Vagina (tissue), 2 donors: ENCODE measurements at regions not wholly inside any gene's neighbourhood (a gene's known extent, or its start where the extent isn't known, plus 50 kb on each side); places are given as distances from the start of the nearest gene placed in this dataset.

Experiments used
- DNase-seq, 2 donors: peaks; one replicate each; pipeline ENCODE4 v3.0.0-alpha.2; 2017; ENCODE audit errors: extremely low spot score in 2 of 2
- H3K27ac ChIP-seq: fragments of 200-600 bp; sonication (generic); one replicate; pipeline ENCODE4 v1.5.1; 2019
- H3K27me3 ChIP-seq: fragments of 200-600 bp; sonication (generic); one replicate; pipeline ENCODE4 v1.5.1; 2019
- H3K36me3 ChIP-seq, 2 donors: fragments of 200-600 bp; sonication (generic); one replicate each; pipeline ENCODE4 v1.5.1; 2017 to 2019
- H3K4me1 ChIP-seq: fragments of 200-600 bp; sonication (generic); one replicate; pipeline ENCODE4 v1.5.1; 2019
- H3K4me3 ChIP-seq, 2 donors: fragments of 200-600 bp; sonication (generic); 1 replicate in 1 of 2; 2 replicates in 1 of 2; pipeline ENCODE4 v1.5.1; 2016 to 2019
- H3K9me3 ChIP-seq: fragments of 200-600 bp; sonication (generic); one replicate; pipeline ENCODE4 v1.5.1; 2019
- POLR2A ChIP-seq, 2 donors: fragments of 450-650 bp; IDR thresholded peaks; one replicate each; pipeline ENCODE4 v1.6.1; 2017; ENCODE audit warnings: antibody characterized with exemption in 2 of 2, mild to moderate bottlenecking in 2 of 2, moderate library complexity in 2 of 2
- POLR2AphosphoS5 ChIP-seq, 2 donors: sonication (generic); formaldehyde crosslinking; IDR thresholded peaks; one replicate each; pipeline ENCODE4 v1.9.0; 2017; ENCODE audit warnings: antibody characterized with exemption in 2 of 2, mild to moderate bottlenecking in 2 of 2, low read depth in 1 of 2; ENCODE audit not compliant: insufficient read depth in 1 of 2
- intact Hi-C: fragments of 100-400 bp; cut with DNase I; formaldehyde crosslinking; loops from one replicate; pipeline ENCODE4 v1.15.1; 2023
- TF ChIP-seq, protein P1 (sequence below), 3 experiments: fragments of 450-650 bp in 2 of 3; fragments of 200-600 bp in 1 of 3; sonication (generic) in 1 of 3; IDR thresholded peaks; one replicate each; pipeline ENCODE4 v1.5.1; 2017 to 2019; ENCODE audit warnings: antibody characterized with exemption in 3 of 3, mild to moderate bottlenecking in 2 of 3, moderate library complexity in 2 of 3

DNA sequence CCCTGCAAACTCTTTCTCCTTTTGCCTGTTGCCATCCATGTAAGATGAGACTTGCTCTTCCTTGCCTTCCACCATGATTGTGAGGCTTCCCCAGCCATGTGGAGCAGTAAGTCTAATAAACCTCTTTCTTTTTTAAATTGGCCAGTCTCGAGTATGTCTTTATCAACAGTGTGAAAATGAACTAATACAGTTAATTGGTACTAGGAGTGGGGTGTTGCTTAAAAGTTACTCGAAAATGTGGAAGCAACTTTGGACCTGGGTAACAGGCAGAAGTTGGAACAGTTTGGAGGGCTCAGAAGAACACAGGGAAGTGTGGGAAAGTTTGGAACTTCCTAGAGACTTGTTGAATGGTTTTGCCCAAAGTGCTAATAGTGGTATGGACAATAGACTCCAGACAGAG is 359.2 kb upstream of the KHDRBS2 start:
- Histone ChIP-seq H3K27ac (no peak overlapping the region), H3K36me3 (no peaks in the 10 kb centered on the region), H3K4me3 (no peak overlapping the region), H3K27me3 (no peaks in the 10 kb centered on the region), H3K9me3 (no peaks in the 10 kb centered on the region), H3K4me1 (no peaks in the 10 kb centered on the region)
- intact Hi-C loops = no loop called here
- TF ChIP-seq, protein P1, sequence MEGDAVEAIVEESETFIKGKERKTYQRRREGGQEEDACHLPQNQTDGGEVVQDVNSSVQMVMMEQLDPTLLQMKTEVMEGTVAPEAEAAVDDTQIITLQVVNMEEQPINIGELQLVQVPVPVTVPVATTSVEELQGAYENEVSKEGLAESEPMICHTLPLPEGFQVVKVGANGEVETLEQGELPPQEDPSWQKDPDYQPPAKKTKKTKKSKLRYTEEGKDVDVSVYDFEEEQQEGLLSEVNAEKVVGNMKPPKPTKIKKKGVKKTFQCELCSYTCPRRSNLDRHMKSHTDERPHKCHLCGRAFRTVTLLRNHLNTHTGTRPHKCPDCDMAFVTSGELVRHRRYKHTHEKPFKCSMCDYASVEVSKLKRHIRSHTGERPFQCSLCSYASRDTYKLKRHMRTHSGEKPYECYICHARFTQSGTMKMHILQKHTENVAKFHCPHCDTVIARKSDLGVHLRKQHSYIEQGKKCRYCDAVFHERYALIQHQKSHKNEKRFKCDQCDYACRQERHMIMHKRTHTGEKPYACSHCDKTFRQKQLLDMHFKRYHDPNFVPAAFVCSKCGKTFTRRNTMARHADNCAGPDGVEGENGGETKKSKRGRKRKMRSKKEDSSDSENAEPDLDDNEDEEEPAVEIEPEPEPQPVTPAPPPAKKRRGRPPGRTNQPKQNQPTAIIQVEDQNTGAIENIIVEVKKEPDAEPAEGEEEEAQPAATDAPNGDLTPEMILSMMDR (IDR thresholded peaks at IDR 0.05) = no peak
- TF ChIP-seq POLR2A (IDR thresholded peaks at IDR 0.05) = no peak
- no peak for TF ChIP-seq POLR2AphosphoS5 (IDR thresholded peaks at IDR 0.05; ENCODE audit: insufficient read depth in 1 of 2, low read depth in 1 of 2)
- DNase-seq = no peak

DNA sequence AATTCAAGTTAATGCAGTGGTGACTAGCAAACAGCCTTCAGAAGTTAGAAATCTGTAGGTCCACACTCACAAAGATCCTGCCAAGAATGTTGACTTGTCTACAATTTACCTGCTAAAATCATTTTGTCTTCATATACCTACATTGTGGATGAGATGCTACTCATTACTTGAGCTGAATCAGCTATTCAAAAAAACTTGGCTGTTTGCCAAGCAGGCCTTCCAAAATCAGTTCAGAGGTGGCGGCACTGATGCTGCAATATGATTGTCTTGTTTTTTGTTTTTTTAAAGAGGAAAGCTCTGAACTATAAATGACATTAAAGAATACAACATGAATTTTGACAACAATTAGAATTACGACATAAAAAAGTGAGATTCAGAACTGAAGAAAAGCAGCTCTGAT is 354.7 kb upstream of the KHDRBS2 start:
- no peak overlapping the region for H3K27ac ChIP-seq
- TF ChIP-seq, protein P1 (IDR thresholded peaks at IDR 0.05) = no peak
- no peak for TF ChIP-seq POLR2AphosphoS5 (IDR thresholded peaks at IDR 0.05; ENCODE audit: insufficient read depth in 1 of 2, low read depth in 1 of 2)
- no peak for TF ChIP-seq POLR2A (IDR thresholded peaks at IDR 0.05)
- intact Hi-C loops = no loop called here
- no peaks in the 10 kb centered on the region for H3K9me3 ChIP-seq
- no peaks in the 10 kb centered on the region for H3K27me3 ChIP-seq
- H3K36me3 ChIP-seq = no peaks in the 10 kb centered on the region
- no peak overlapping the region for H3K4me3 ChIP-seq
- no peak for DNase-seq
- H3K4me1 ChIP-seq = no peaks in the 10 kb centered on the region

DNA sequence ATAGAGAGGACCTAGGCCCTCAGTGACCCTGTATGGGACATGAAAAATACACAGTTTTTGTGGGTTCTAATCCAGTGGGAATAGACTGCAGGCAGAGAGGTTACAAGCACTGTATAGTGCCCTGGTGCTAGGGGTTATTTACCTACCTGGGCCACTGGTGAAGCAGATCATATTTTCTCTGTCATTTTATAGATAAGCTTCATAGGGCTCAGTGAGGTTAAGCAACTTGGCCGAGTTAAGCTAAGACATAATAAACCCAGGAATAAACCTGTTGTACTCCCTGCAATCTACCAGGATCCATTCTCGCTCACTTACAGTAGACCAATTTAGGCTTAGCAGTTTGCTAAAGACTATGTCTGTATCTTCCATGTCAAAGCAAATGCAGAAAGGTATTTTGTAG is 340.6 kb upstream of the KHDRBS2 start:
- H3K27ac ChIP-seq = no peak overlapping the region
- H3K4me1 ChIP-seq = no peaks in the 10 kb centered on the region
- H3K27me3 ChIP-seq = no peaks in the 10 kb centered on the region
- H3K36me3 ChIP-seq = no peaks in the 10 kb centered on the region
- DNase-seq = no peak
- TF ChIP-seq POLR2AphosphoS5 (IDR thresholded peaks at IDR 0.05; ENCODE audit: insufficient read depth in 1 of 2, low read depth in 1 of 2) (no peak), POLR2A (IDR thresholded peaks at IDR 0.05) (no peak)
- TF ChIP-seq, protein P1 (IDR thresholded peaks at IDR 0.05) = no peak
- intact Hi-C loops = no loop called here
- no peak overlapping the region for H3K4me3 ChIP-seq
- no peaks in the 10 kb centered on the region for H3K9me3 ChIP-seq

- Histone ChIP-seq H3K27ac (no peak overlapping the region), H3K27me3 (no peaks in the 10 kb centered on the region), H3K36me3 (no peaks in the 10 kb centered on the region), H3K4me3 (no peak overlapping the region), H3K4me1 (no peaks in the 10 kb centered on the region), H3K9me3 (no peaks in the 10 kb centered on the region)
- TF ChIP-seq POLR2AphosphoS5 (IDR thresholded peaks at IDR 0.05; ENCODE audit: insufficient read depth in 1 of 2, low read depth in 1 of 2) (no peak), POLR2A (IDR thresholded peaks at IDR 0.05) (no peak)
- TF ChIP-seq, protein P1 (IDR thresholded peaks at IDR 0.05) = no peak
- no peak for DNase-seq
- intact Hi-C loops = no loop called here
Measured at GRCh38 chr6:62623846-62624532, 338.0 kb upstream of the KHDRBS2 start.

GRCh38 chr6:62615366-62616015 is 329.5 kb upstream of the KHDRBS2 start:
- H3K4me3 ChIP-seq = no peak overlapping the region
- H3K27ac ChIP-seq = no peak overlapping the region
- no peak for DNase-seq
- intact Hi-C loops = no loop called here
- H3K4me1 ChIP-seq = no peaks in the 10 kb centered on the region
- TF ChIP-seq, protein P1 (IDR thresholded peaks at IDR 0.05) = no peak
- no peak for TF ChIP-seq POLR2AphosphoS5 (IDR thresholded peaks at IDR 0.05; ENCODE audit: insufficient read depth in 1 of 2, low read depth in 1 of 2)
- TF ChIP-seq POLR2A (IDR thresholded peaks at IDR 0.05) = no peak
- H3K27me3 ChIP-seq = no peaks in the 10 kb centered on the region
- no peaks in the 10 kb centered on the region for H3K9me3 ChIP-seq
- no peaks in the 10 kb centered on the region for H3K36me3 ChIP-seq
